Left renal pelvis (tissue), 4 donors: ENCODE measurements at regions not wholly inside any gene's neighbourhood (a gene's known extent, or its start where the extent isn't known, plus 50 kb on each side); places are given as distances from the start of the nearest gene placed in this dataset.
A peak's percentile ranks its signal among the peaks of the same experiment; 100 is the strongest.
"Not testable (repeated sequence)": the region's sequence is repeated elsewhere in the genome, so short reads cannot be mapped to it uniquely, and the experiment has no call there.

Experiments
- DNase-seq, 4 donors: peaks; one replicate each; pipeline ENCODE4 v3.0.0-alpha.2; 2013; ENCODE audit warnings: low read depth in 4 of 4, low spot score in 3 of 4

- DNase-seq, result no peak
Measured at GRCh38 chr13:44785401-44785800, 203.9 kb downstream of the NUFIP1 start.

- no peak for DNase-seq
Measured at GRCh38 chr13:44784708-44785080, 204.6 kb downstream of the NUFIP1 start.

GRCh38 chr13:44783994-44784707, 205.1 kb downstream of the NUFIP1 start:
- DNase-seq, result no peak

- no peak for DNase-seq
Measured at GRCh38 chr13:44780591-44781280, 204.6 kb upstream of the TSC22D1 start.

- no peak for DNase-seq
Measured at GRCh38 chr13:44778761-44779484, 202.8 kb upstream of the TSC22D1 start.

GRCh38 chr13:44775290-44775689, 199.2 kb upstream of the TSC22D1 start:
- not testable (repeated sequence) for DNase-seq

GRCh38 chr13:44770951-44771350, 194.8 kb upstream of the TSC22D1 start:
- DNase-seq, result no peak

GRCh38 chr13:44769686-44770085, 193.6 kb upstream of the TSC22D1 start:
- DNase-seq, result no peak

GRCh38 chr13:44768775-44769581, 192.8 kb upstream of the TSC22D1 start:
- no peak for DNase-seq

GRCh38 chr13:44768239-44768638, 192.1 kb upstream of the TSC22D1 start:
- no peak for DNase-seq

GRCh38 chr13:44765001-44765471, 188.9 kb upstream of the TSC22D1 start:
- no peak for DNase-seq

- DNase-seq, result no peak
Measured at GRCh38 chr13:44764302-44764692, 188.2 kb upstream of the TSC22D1 start.

GRCh38 chr13:44763615-44764301, 187.6 kb upstream of the TSC22D1 start:
- DNase-seq, result no peak

- no peak for DNase-seq
Measured at GRCh38 chr13:44762911-44763310, 186.8 kb upstream of the TSC22D1 start.

GRCh38 chr13:44760434-44760833, 184.3 kb upstream of the TSC22D1 start:
- DNase-seq, result no peak

GRCh38 chr13:44759384-44760360, 183.5 kb upstream of the TSC22D1 start:
- DNase-seq, result peak in 1 of 4 donors; percentile 61

GRCh38 chr13:44758630-44759383, 182.7 kb upstream of the TSC22D1 start:
- DNase-seq, result no peak

- DNase-seq, result no peak
Measured at GRCh38 chr13:44757671-44758070, 181.5 kb upstream of the TSC22D1 start.
